Esophagus squamous epithelium (tissue), 4 donors: ENCODE measurements at regions not wholly inside any gene's neighbourhood (a gene's known extent, or its start where the extent isn't known, plus 50 kb on each side); places are given as distances from the start of the nearest gene placed in this dataset.

Source experiments
- POLR2A ChIP-seq, 4 donors: fragments of 450-650 bp; IDR thresholded peaks; one replicate each; pipeline ENCODE4 v1.6.1; 2017; ENCODE audit warnings: antibody characterized with exemption in 4 of 4, mild to moderate bottlenecking in 4 of 4, moderate library complexity in 3 of 4
- TF ChIP-seq, protein P1 (sequence below), 6 experiments: fragments of 450-650 bp in 4 of 6; fragments of 200-600 bp in 2 of 6; sonication (generic) in 2 of 6; IDR thresholded peaks; one replicate each; pipeline ENCODE4 v1.5.1; 2016 to 2019; ENCODE audit warnings: antibody characterized with exemption in 6 of 6, mild to moderate bottlenecking in 4 of 6, moderate library complexity in 4 of 6

DNA sequence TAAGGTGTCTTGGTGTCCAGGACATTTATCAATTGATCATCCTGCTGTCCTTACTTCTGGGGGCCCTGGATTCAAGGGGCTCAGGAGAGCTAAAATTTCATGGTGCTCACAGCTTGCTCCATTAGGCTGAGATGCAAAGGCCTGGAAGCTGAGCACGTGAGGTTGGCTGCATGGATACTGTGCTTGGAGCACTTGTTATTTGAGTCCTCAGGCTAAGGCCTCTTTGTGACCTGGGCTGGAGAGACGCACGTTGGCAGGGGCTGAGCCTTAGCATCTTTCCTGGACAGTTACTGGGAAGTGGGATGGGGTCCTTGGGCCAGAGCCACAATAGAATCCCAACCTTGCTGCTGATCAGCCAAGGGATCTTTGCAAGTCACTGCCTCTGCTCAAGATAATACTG lies 151.2 kb upstream of the HS6ST1 start:
- TF ChIP-seq, protein P1, sequence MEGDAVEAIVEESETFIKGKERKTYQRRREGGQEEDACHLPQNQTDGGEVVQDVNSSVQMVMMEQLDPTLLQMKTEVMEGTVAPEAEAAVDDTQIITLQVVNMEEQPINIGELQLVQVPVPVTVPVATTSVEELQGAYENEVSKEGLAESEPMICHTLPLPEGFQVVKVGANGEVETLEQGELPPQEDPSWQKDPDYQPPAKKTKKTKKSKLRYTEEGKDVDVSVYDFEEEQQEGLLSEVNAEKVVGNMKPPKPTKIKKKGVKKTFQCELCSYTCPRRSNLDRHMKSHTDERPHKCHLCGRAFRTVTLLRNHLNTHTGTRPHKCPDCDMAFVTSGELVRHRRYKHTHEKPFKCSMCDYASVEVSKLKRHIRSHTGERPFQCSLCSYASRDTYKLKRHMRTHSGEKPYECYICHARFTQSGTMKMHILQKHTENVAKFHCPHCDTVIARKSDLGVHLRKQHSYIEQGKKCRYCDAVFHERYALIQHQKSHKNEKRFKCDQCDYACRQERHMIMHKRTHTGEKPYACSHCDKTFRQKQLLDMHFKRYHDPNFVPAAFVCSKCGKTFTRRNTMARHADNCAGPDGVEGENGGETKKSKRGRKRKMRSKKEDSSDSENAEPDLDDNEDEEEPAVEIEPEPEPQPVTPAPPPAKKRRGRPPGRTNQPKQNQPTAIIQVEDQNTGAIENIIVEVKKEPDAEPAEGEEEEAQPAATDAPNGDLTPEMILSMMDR (IDR thresholded peaks at IDR 0.05) = no peak
- TF ChIP-seq POLR2A (IDR thresholded peaks at IDR 0.05) = no peak
